Stomach (tissue), 8 donors: ENCODE measurements at regions not wholly inside any gene's neighbourhood (a gene's known extent, or its start where the extent isn't known, plus 50 kb on each side); places are given as distances from the start of the nearest gene placed in this dataset.

Experiments used
- DNase-seq, 2 donors: peaks; one replicate each; pipeline versions ENCODE4 v3.0.0 to v3.0.0-alpha.2; 2013 to 2019
- H3K27ac ChIP-seq, 5 donors: fragments of 200-600 bp in 4 of 5; sonication (generic) in 4 of 5; one replicate each; pipeline ENCODE4 v1.5.1; 2013 to 2019; ENCODE audit warnings: mild to moderate bottlenecking in 1 of 5, moderate library complexity in 1 of 5
- H3K27me3 ChIP-seq, 3 donors: fragments of 200-600 bp; sonication (generic); one replicate each; pipeline ENCODE4 v1.5.1; 2017 to 2019; ENCODE audit warnings: mixed run types in 1 of 3
- H3K36me3 ChIP-seq, 4 donors: fragments of 200-600 bp; sonication (generic); 1 replicate in 3 of 4; 2 replicates in 1 of 4; pipeline ENCODE4 v1.5.1; 2016 to 2019
- H3K4me1 ChIP-seq, 4 donors: fragments of 200-600 bp; sonication (generic); one replicate each; pipeline ENCODE4 v1.5.1; 2016 to 2019
- H3K4me3 ChIP-seq, 4 donors: fragments of 200-600 bp; sonication (generic) in 3 of 4; one replicate each; pipeline ENCODE4 v1.5.1; 2016 to 2019; ENCODE audit warnings: mild to moderate bottlenecking in 1 of 4
- H3K9me3 ChIP-seq, 4 donors: fragments of 200-600 bp; sonication (generic); one replicate each; pipeline ENCODE4 v1.5.1; 2016 to 2019
- CTCF ChIP-seq, 7 experiments: fragments of 450-650 bp in 4 of 7; fragments of 200-600 bp in 3 of 7; sonication (generic) in 3 of 7; IDR thresholded peaks; one replicate each; pipeline ENCODE4 v1.5.1; 2016 to 2019; ENCODE audit warnings: antibody characterized with exemption in 7 of 7, control low read depth in 2 of 7, mild to moderate bottlenecking in 1 of 7
- EP300 ChIP-seq: sonication (generic); formaldehyde crosslinking; IDR thresholded peaks from one replicate; pipeline ENCODE4 v1.6.1; 2017; ENCODE audit warnings: antibody characterized with exemption
- POLR2A ChIP-seq, 4 donors: fragments of 450-650 bp; IDR thresholded peaks; one replicate each; pipeline ENCODE4 v1.6.1; 2016; ENCODE audit warnings: antibody characterized with exemption in 4 of 4, control low read depth in 2 of 4, mild to moderate bottlenecking in 1 of 4, moderate library complexity in 1 of 4
- POLR2AphosphoS5 ChIP-seq, 3 donors: sonication (generic); formaldehyde crosslinking; IDR thresholded peaks; one replicate each; pipeline ENCODE4 v1.6.1; 2016; ENCODE audit warnings: antibody characterized with exemption in 3 of 3
- WGBS, 5 donors: extraction: QIAGEN DNeasy Blood & Tissue Kit in 3 of 5; methylation state at CpG; one replicate each; pipeline versions ENCODE4 v1.1.5 to v1.1.7; 2013 to 2018; 5-methylcytosine and 5-hydroxymethylcytosine counted together
- intact Hi-C: fragments of 100-400 bp; cut with DNase I; formaldehyde crosslinking; loops from one replicate; pipeline ENCODE4 v1.15.1; 2023; ENCODE audit warnings: low total_unique reads
- donor health status: healthy with polysubstance abuse.
- donor health status: Bipolar disorder and iron deficiency.
- donor health status: healthy.

- peaks cover 0 to 7% (median 0%) of the 10 kb centered on the region in 4 donors for H3K4me1 ChIP-seq
- H3K27me3 ChIP-seq, result peaks cover 0 to 32% (median 0%) of the 10 kb centered on the region in 3 donors
- no peak for DNase-seq
- no peaks in the 10 kb centered on the region for H3K36me3 ChIP-seq
- H3K4me3 ChIP-seq, result no peak overlapping the region
- H3K27ac ChIP-seq, result peak overlapping the region in 1 of 5 donors; percentile 19
- intact Hi-C loops, result no loop called here
- WGBS, 5 donors, result 74 to 82% (median 76%) methylated on average over 13 of the region's 13 CpGs
- H3K9me3 ChIP-seq, result peaks cover 0 to 15% (median 10%) of the 10 kb centered on the region in 4 donors
- TF ChIP-seq CTCF (IDR thresholded peaks at IDR 0.05) (no peak), POLR2AphosphoS5 (IDR thresholded peaks at IDR 0.05) (no peak), POLR2A (IDR thresholded peaks at IDR 0.05) (no peak), EP300 (no peak)
Observed at GRCh38 chr1:24990136-24990535, 60.1 kb upstream of the RUNX3 start.

- 70 to 81% (median 79%) methylated on average over 2 of the region's 2 CpGs for WGBS, 5 donors
- no peak for TF ChIP-seq CTCF (IDR thresholded peaks at IDR 0.05)
- no peak for TF ChIP-seq POLR2AphosphoS5 (IDR thresholded peaks at IDR 0.05)
- no peak for TF ChIP-seq EP300
- TF ChIP-seq POLR2A (IDR thresholded peaks at IDR 0.05), result no peak
Observed at GRCh38 chr1:24989082-24989481, 59.0 kb upstream of the RUNX3 start.

GRCh38 chr1:24988558-24988912 lies 58.5 kb upstream of the RUNX3 start:
- H3K27ac ChIP-seq, result no peak overlapping the region
- H3K4me3 ChIP-seq, result no peak overlapping the region
- peaks cover 0 to 7% (median 0%) of the 10 kb centered on the region in 4 donors for H3K4me1 ChIP-seq
- no peak for DNase-seq
- no peaks in the 10 kb centered on the region for H3K36me3 ChIP-seq
- intact Hi-C loops, result no loop called here
- H3K9me3 ChIP-seq, result peaks cover 0 to 15% (median 10%) of the 10 kb centered on the region in 4 donors
- peaks cover 0 to 32% (median 0%) of the 10 kb centered on the region in 3 donors for H3K27me3 ChIP-seq
- TF ChIP-seq POLR2A (IDR thresholded peaks at IDR 0.05) (no peak), EP300 (no peak), CTCF (IDR thresholded peaks at IDR 0.05) (no peak), POLR2AphosphoS5 (IDR thresholded peaks at IDR 0.05) (no peak)
- WGBS, 5 donors, result 80 to 88% (median 84%) methylated on average over 6 of the region's 6 CpGs

More at GRCh38 chr1:24989082-24989481, 59.0 kb upstream of the RUNX3 start:
- no peak overlapping the region for H3K27ac ChIP-seq
- H3K4me3 ChIP-seq, result no peak overlapping the region
- intact Hi-C loops, result no loop called here
- H3K4me1 ChIP-seq, result peaks cover 0 to 7% (median 0%) of the 10 kb centered on the region in 4 donors
- H3K36me3 ChIP-seq, result no peaks in the 10 kb centered on the region
- no peak for DNase-seq
- H3K27me3 ChIP-seq, result peaks cover 0 to 32% (median 0%) of the 10 kb centered on the region in 3 donors
- peaks cover 0 to 15% (median 10%) of the 10 kb centered on the region in 4 donors for H3K9me3 ChIP-seq

GRCh38 chr1:24987875-24988557 lies 57.9 kb upstream of the RUNX3 start:
- WGBS, 5 donors, result 62 to 73% (median 63%) methylated on average over 5 of the region's 5 CpGs
- no peak for DNase-seq
- Histone ChIP-seq H3K27ac (no peak overlapping the region), H3K9me3 (peaks cover 0 to 15% (median 10%) of the 10 kb centered on the region in 4 donors), H3K4me1 (peaks cover 0 to 7% (median 0%) of the 10 kb centered on the region in 4 donors), H3K27me3 (peaks cover 0 to 29% (median 0%) of the 10 kb centered on the region in 3 donors), H3K4me3 (no peak overlapping the region), H3K36me3 (no peaks in the 10 kb centered on the region)
- intact Hi-C loops, result no loop called here
- TF ChIP-seq CTCF (IDR thresholded peaks at IDR 0.05), result no peak
- no peak for TF ChIP-seq POLR2A (IDR thresholded peaks at IDR 0.05)
- no peak for TF ChIP-seq POLR2AphosphoS5 (IDR thresholded peaks at IDR 0.05)
- no peak for TF ChIP-seq EP300
